ENCODE measurements at regions not wholly inside any gene's neighbourhood (a gene's known extent, or its start where the extent isn't known, plus 50 kb on each side); places are given as distances from the start of the nearest gene placed in this dataset.
"Not testable (repeated sequence)": the region's sequence is repeated elsewhere in the genome, so short reads cannot be mapped to it uniquely, and the experiment has no call there.

GRCh38 chr18:10353791-10354190 lies 100.6 kb upstream of the APCDD1 start:
- TF ChIP-seq CTCF (IDR thresholded peaks at IDR 0.05; ENCODE audit: insufficient read depth in 1 of 2, low read depth in 1 of 2, low read length in 1 of 2, severe bottlenecking in 1 of 2, unreplicated experiment in 1 of 2): no peak
- BruUV-seq (replicated peaks): no TSS peak
- ChIA-PET POLR2A (interaction anchor here (0.7 kb wide), 1 partner anchor 16 kb away, joined by 4 read pairs; no protein-coding TSS in a partner anchor), CTCF (no interaction called here)
- Mint-ChIP-seq H3K4me1 (ENCODE audit: low read depth, unreplicated experiment) (peaks cover 5% of the 10 kb centered on the region), H3K36me3 (ENCODE audit: insufficient read depth, unreplicated experiment) (no peaks in the 10 kb centered on the region), H3K27ac (ENCODE audit: unreplicated experiment) (no peak overlapping the region), H3K27me3 (ENCODE audit: insufficient read depth, unreplicated experiment) (no peaks in the 10 kb centered on the region), H3K9me3 (ENCODE audit: unreplicated experiment) (peaks cover 16% of the 10 kb centered on the region), H3K4me3 (ENCODE audit: unreplicated experiment) (no peak overlapping the region)
- Histone ChIP-seq H3K4me1 (peaks cover 11% of the 10 kb centered on the region; the same call in 1 of the 2 replicates), H3K36me3 (ENCODE audit: control insufficient read depth, insufficient read depth, low read length) (no peaks in the 10 kb centered on the region), H3K27me3 (replicated peaks; ENCODE audit: control insufficient read depth, insufficient read depth, low read length) (no peaks in the 10 kb centered on the region), H3K4me3 (ENCODE audit: low read depth, low read length) (no peak overlapping the region), H3K9me3 (no peaks in the 10 kb centered on the region)
- intact Hi-C loops (cut with micrococcal nuclease; ENCODE audit: unreplicated experiment): no loop called here
- DNase-seq: no peak

GRCh38 chr18:10354241-10354811 lies 100.1 kb upstream of the APCDD1 start:
- H3K9me3 Mint-ChIP-seq (ENCODE audit: unreplicated experiment): peaks cover 16% of the 10 kb centered on the region
- H3K4me1 Mint-ChIP-seq (ENCODE audit: low read depth, unreplicated experiment): peaks cover 5% of the 10 kb centered on the region
- H3K36me3 Mint-ChIP-seq (ENCODE audit: insufficient read depth, unreplicated experiment): no peaks in the 10 kb centered on the region
- H3K4me3 Mint-ChIP-seq (ENCODE audit: unreplicated experiment): no peak overlapping the region
- no TSS peak for BruUV-seq (replicated peaks)
- intact Hi-C loops (cut with micrococcal nuclease; ENCODE audit: unreplicated experiment): no loop called here
- H3K27me3 Mint-ChIP-seq (ENCODE audit: insufficient read depth, unreplicated experiment): no peaks in the 10 kb centered on the region
- no peak overlapping the region for H3K27ac Mint-ChIP-seq (ENCODE audit: unreplicated experiment)
- Histone ChIP-seq H3K9me3 (no peaks in the 10 kb centered on the region), H3K4me1 (peaks cover 11% of the 10 kb centered on the region; the same call in 1 of the 2 replicates), H3K36me3 (ENCODE audit: control insufficient read depth, insufficient read depth, low read length) (no peaks in the 10 kb centered on the region), H3K4me3 (ENCODE audit: low read depth, low read length) (no peak overlapping the region), H3K27me3 (replicated peaks; ENCODE audit: control insufficient read depth, insufficient read depth, low read length) (no peaks in the 10 kb centered on the region)
- TF ChIP-seq CTCF (IDR thresholded peaks at IDR 0.05; ENCODE audit: insufficient read depth in 1 of 2, low read depth in 1 of 2, low read length in 1 of 2, severe bottlenecking in 1 of 2, unreplicated experiment in 1 of 2): no peak
- CTCF ChIA-PET: no interaction called here
- DNase-seq: no peak
- POLR2A ChIA-PET: interaction anchor here (0.7 kb wide), 1 partner anchor 15 kb away, joined by 4 read pairs; no protein-coding TSS in a partner anchor

GRCh38 chr18:10354890-10355289 lies 99.5 kb upstream of the APCDD1 start:
- Histone ChIP-seq H3K9me3 (no peaks in the 10 kb centered on the region), H3K27me3 (replicated peaks; ENCODE audit: control insufficient read depth, insufficient read depth, low read length) (no peaks in the 10 kb centered on the region), H3K4me1 (peaks cover 11% of the 10 kb centered on the region; the same call in 1 of the 2 replicates), H3K36me3 (ENCODE audit: control insufficient read depth, insufficient read depth, low read length) (no peaks in the 10 kb centered on the region), H3K4me3 (ENCODE audit: low read depth, low read length) (no peak overlapping the region)
- Mint-ChIP-seq H3K36me3 (ENCODE audit: insufficient read depth, unreplicated experiment) (no peaks in the 10 kb centered on the region), H3K27ac (ENCODE audit: unreplicated experiment) (no peak overlapping the region), H3K4me1 (ENCODE audit: low read depth, unreplicated experiment) (peaks cover 5% of the 10 kb centered on the region), H3K27me3 (ENCODE audit: insufficient read depth, unreplicated experiment) (no peaks in the 10 kb centered on the region), H3K9me3 (ENCODE audit: unreplicated experiment) (peaks cover 16% of the 10 kb centered on the region), H3K4me3 (ENCODE audit: unreplicated experiment) (no peak overlapping the region)
- intact Hi-C loops (cut with micrococcal nuclease; ENCODE audit: unreplicated experiment): no loop called here
- TF ChIP-seq CTCF (IDR thresholded peaks at IDR 0.05; ENCODE audit: insufficient read depth in 1 of 2, low read depth in 1 of 2, low read length in 1 of 2, severe bottlenecking in 1 of 2, unreplicated experiment in 1 of 2): no peak
- ChIA-PET CTCF (no interaction called here), POLR2A (no interaction called here)
- DNase-seq: no peak
- BruUV-seq (replicated peaks): no TSS peak

- H3K36me3 ChIP-seq (ENCODE audit: control insufficient read depth, insufficient read depth, low read length); H3K9me3 ChIP-seq; POLR2A ChIA-PET; intact Hi-C loops (cut with micrococcal nuclease; ENCODE audit: unreplicated experiment); H3K36me3 Mint-ChIP-seq (ENCODE audit: insufficient read depth, unreplicated experiment); CTCF ChIA-PET; H3K4me1 Mint-ChIP-seq (ENCODE audit: low read depth, unreplicated experiment); DNase-seq; H3K27me3 Mint-ChIP-seq (ENCODE audit: insufficient read depth, unreplicated experiment); H3K4me3 Mint-ChIP-seq (ENCODE audit: unreplicated experiment); H3K27ac Mint-ChIP-seq (ENCODE audit: unreplicated experiment); H3K27me3 ChIP-seq (replicated peaks; ENCODE audit: control insufficient read depth, insufficient read depth, low read length); BruUV-seq (replicated peaks); H3K4me3 ChIP-seq (ENCODE audit: low read depth, low read length): not testable (repeated sequence)
- H3K4me1 ChIP-seq: peaks cover 11% of the 10 kb centered on the region; the same call in 1 of the 2 replicates
- peaks cover 16% of the 10 kb centered on the region for H3K9me3 Mint-ChIP-seq (ENCODE audit: unreplicated experiment)
Measured at GRCh38 chr18:10356999-10357398, 97.4 kb upstream of the APCDD1 start.
